ENCODE measurements at regions not wholly inside any gene's neighbourhood (a gene's known extent, or its start where the extent isn't known, plus 50 kb on each side); places are given as distances from the start of the nearest gene placed in this dataset.

GRCh38 chr6:112786801-112787200 lies 439.7 kb downstream of the RFPL4B start (continued):
- TF ChIP-seq FOXJ3 (CRISPR knock-in tag; IDR thresholded peaks at IDR 0.05) = no peak
- no peak for TF ChIP-seq RCOR1 (IDR thresholded peaks at IDR 0.05; ENCODE audit: low read length)
- peak; percentile 49; the same call in 1 of the 2 replicates for TF ChIP-seq FOSL2 (IDR thresholded peaks at IDR 0.05; ENCODE audit: borderline replicate concordance, low read depth)
- TF ChIP-seq TAF1 (IDR thresholded peaks at IDR 0.05; ENCODE audit: borderline replicate concordance, low read depth, low read length) = no peak
- no peak for TF ChIP-seq USF2 (IDR thresholded peaks at IDR 0.05; ENCODE audit: borderline replicate concordance, low read depth, low read length)
- TF ChIP-seq CHD2 (IDR thresholded peaks at IDR 0.05; ENCODE audit: low read length, partially characterized antibody) = no peak
- TF ChIP-seq FOXM1 (IDR thresholded peaks at IDR 0.05; ENCODE audit: low read depth) = peak; percentile 91
- peak; percentile 51; the same call in 1 of the 2 replicates for TF ChIP-seq RXRA (IDR thresholded peaks at IDR 0.05; ENCODE audit: borderline replicate concordance, low read depth)

- ChIA-PET POLR2A (no interaction called here), CTCF (interaction anchor here (0.8 to 1.9 kb wide), 3 partner anchors 416 to 1098 kb away, joined by 3 to 11 read pairs (median 3); no protein-coding TSS in a partner anchor)
- Histone ChIP-seq H3K9ac (no peak overlapping the region), H3K36me3 (replicated peaks in 1 of 2; ENCODE audit: control insufficient read depth in 1 of 2, insufficient read depth in 2 of 2, low read length in 1 of 2) (no peaks in the 10 kb centered on the region), H3K9me2 (no peaks in the 10 kb centered on the region), H3K4me2 (no peak overlapping the region), H3K27ac (ENCODE audit: low read depth in 2 of 2, low read length in 1 of 2) (peak overlapping the region; percentile 47 to 78; a peak in 3 of 4 replicates), H3K79me2 (ENCODE audit: insufficient read depth) (no peaks in the 10 kb centered on the region), H4K20me1 (ENCODE audit: insufficient read depth) (no peaks in the 10 kb centered on the region), H3K4me1 (ENCODE audit: control insufficient read depth in 1 of 2, insufficient read depth in 2 of 2, low read depth in 1 of 2, low read length in 1 of 2) (no peaks in the 10 kb centered on the region; a peak in 1 of 4 replicates), H2AFZ (ENCODE audit: low read depth) (no peak overlapping the region), H3K27me3 (ENCODE audit: insufficient read depth) (no peaks in the 10 kb centered on the region), H3K4me3 (ENCODE audit: low read depth in 2 of 2, low read length in 1 of 2) (no peak overlapping the region), H3F3A (replicated peaks; ENCODE audit: insufficient read depth) (peaks cover 6% of the 10 kb centered on the region), H3K9me3 (peaks cover 2% of the 10 kb centered on the region; the same call in 1 of the 2 replicates)
- DNase-seq = no peak
- 82% methylated on average over 6 of the region's 6 CpGs for WGBS (ENCODE audit: low lambda C conversion rate)
- TF ChIP-seq TCF12 (IDR thresholded peaks at IDR 0.05) = no peak
- TF ChIP-seq NRF1 (IDR thresholded peaks at IDR 0.05; ENCODE audit: low read depth, low read length) = no peak
- no peak for TF ChIP-seq TEAD4 (IDR thresholded peaks at IDR 0.05; ENCODE audit: borderline replicate concordance, insufficient read depth)
- no peak for TF ChIP-seq GABPA (IDR thresholded peaks at IDR 0.05; ENCODE audit: low read depth)
- TF ChIP-seq EP300 (IDR thresholded peaks at IDR 0.05; ENCODE audit: borderline replicate concordance in 1 of 2, low read depth in 1 of 2, low read length in 1 of 2) = no peak
- no peak for TF ChIP-seq SIN3A (IDR thresholded peaks at IDR 0.05; ENCODE audit: borderline replicate concordance, low read depth, low read length)
- no peak for TF ChIP-seq MXI1 (IDR thresholded peaks at IDR 0.05; ENCODE audit: low read depth, low read length)
- TF ChIP-seq MAX (IDR thresholded peaks at IDR 0.05; ENCODE audit: low read depth) = no peak
- no peak for TF ChIP-seq RFX5 (IDR thresholded peaks at IDR 0.05; ENCODE audit: low read length)
- TF ChIP-seq ZBTB33 (IDR thresholded peaks at IDR 0.05; ENCODE audit: borderline replicate concordance, low read depth) = no peak
- TF ChIP-seq YY1 (IDR thresholded peaks at IDR 0.05; ENCODE audit: low read depth) = no peak
- TF ChIP-seq RXRA (IDR thresholded peaks at IDR 0.05; ENCODE audit: borderline replicate concordance, low read depth) = no peak
- TF ChIP-seq REST (IDR thresholded peaks at IDR 0.05; ENCODE audit: low read depth, low read length) = no peak
- no peak for TF ChIP-seq GATA2 (CRISPR knock-in tag; IDR thresholded peaks at IDR 0.05)
- TF ChIP-seq NFIC (IDR thresholded peaks at IDR 0.05; ENCODE audit: borderline replicate concordance) = no peak
- no peak for TF ChIP-seq FOXJ3 (CRISPR knock-in tag; IDR thresholded peaks at IDR 0.05)
- TF ChIP-seq FOXM1 (IDR thresholded peaks at IDR 0.05; ENCODE audit: low read depth) = no peak
- TF ChIP-seq RCOR1 (IDR thresholded peaks at IDR 0.05; ENCODE audit: low read length) = no peak
- no peak for TF ChIP-seq IRF3 (IDR thresholded peaks at IDR 0.05; ENCODE audit: low read depth, low read length)
- no peak for TF ChIP-seq CHD2 (IDR thresholded peaks at IDR 0.05; ENCODE audit: low read length, partially characterized antibody)
Observed at GRCh38 chr6:112787371-112787770, 440.2 kb downstream of the RFPL4B start.

All from SK-N-SH (cell line).